ENCODE measurements at regions not wholly inside any gene's neighbourhood (a gene's known extent, or its start where the extent isn't known, plus 50 kb on each side); places are given as distances from the start of the nearest gene placed in this dataset.

GRCh38 chr2:2591542-2591940, 260.5 kb upstream of the MYT1L start:
- ChIA-PET POLR2A (no interaction called here), CTCF (no interaction called here)
- no peaks in the 10 kb centered on the region for H3K27me3 ChIP-seq (replicated peaks in 1 of 4; ENCODE audit: control extremely low read depth in 1 of 4, control insufficient read depth in 3 of 4, insufficient read depth in 4 of 4, low read length in 3 of 4)
- ATAC-seq (ENCODE audit: low read depth) (no peak), DNase-seq (no peak)
- no peak overlapping the region for H3K4me2 ChIP-seq (replicated peaks; ENCODE audit: low read depth, low read length, poor library complexity, severe bottlenecking)
- no peaks in the 10 kb centered on the region for H3K4me1 Mint-ChIP-seq
- H3K4me3 ChIP-seq (ENCODE audit: control extremely low read depth in 1 of 5, extremely low read depth in 1 of 5, insufficient read depth in 1 of 5, low read depth in 2 of 5, low read length in 4 of 5), result no peak overlapping the region
- H3K27ac Mint-ChIP-seq, result no peak overlapping the region
- no peaks in the 10 kb centered on the region for H3K79me2 ChIP-seq (ENCODE audit: control insufficient read depth, insufficient read depth, low read length)
- 83% methylated on average over 6 of the region's 6 CpGs for WGBS (ENCODE audit: insufficient coverage)
- H3K27me3 Mint-ChIP-seq, result peaks cover 3% of the 10 kb centered on the region
- no peak overlapping the region for H3K9ac ChIP-seq (ENCODE audit: low read length)
- H3K4me3 Mint-ChIP-seq, result no peak overlapping the region
- peaks cover 0 to 3% (median 0%) of the 10 kb centered on the region in 3 donors for H3K9me3 ChIP-seq (ENCODE audit: control extremely low read depth in 1 of 3, control insufficient read depth in 2 of 3, insufficient read depth in 1 of 3, low read length in 2 of 3)
- H3K9me3 Mint-ChIP-seq (ENCODE audit: insufficient read depth), result peaks cover 7% of the 10 kb centered on the region
- H3K4me1 ChIP-seq (ENCODE audit: control insufficient read depth in 2 of 2, insufficient read depth in 2 of 2, low read length in 2 of 2), result no peaks in the 10 kb centered on the region
- no peak overlapping the region for H2AFZ ChIP-seq (ENCODE audit: insufficient read depth, low read depth, low read length, poor library complexity, severe bottlenecking)
- no peak overlapping the region for H3K27ac ChIP-seq (ENCODE audit: low read length in 2 of 2)
- H4K20me1 ChIP-seq (ENCODE audit: control insufficient read depth, insufficient read depth, low read length, poor library complexity, severe bottlenecking), result no peaks in the 10 kb centered on the region
- TF ChIP-seq CTCF (IDR thresholded peaks at IDR 0.05) (no peak), EZH2 (IDR thresholded peaks at IDR 0.05; ENCODE audit: borderline replicate concordance, insufficient read depth, low read depth, low read length, poor library complexity, severe bottlenecking) (no peak)
- H3K36me3 ChIP-seq (replicated peaks in 1 of 2; ENCODE audit: control extremely low read depth in 1 of 2, control insufficient read depth in 1 of 2, extremely low read depth in 1 of 2, insufficient read depth in 2 of 2, low read length in 1 of 2), result no peaks in the 10 kb centered on the region
- intact Hi-C loops (cut with micrococcal nuclease), result no loop called here

DNA sequence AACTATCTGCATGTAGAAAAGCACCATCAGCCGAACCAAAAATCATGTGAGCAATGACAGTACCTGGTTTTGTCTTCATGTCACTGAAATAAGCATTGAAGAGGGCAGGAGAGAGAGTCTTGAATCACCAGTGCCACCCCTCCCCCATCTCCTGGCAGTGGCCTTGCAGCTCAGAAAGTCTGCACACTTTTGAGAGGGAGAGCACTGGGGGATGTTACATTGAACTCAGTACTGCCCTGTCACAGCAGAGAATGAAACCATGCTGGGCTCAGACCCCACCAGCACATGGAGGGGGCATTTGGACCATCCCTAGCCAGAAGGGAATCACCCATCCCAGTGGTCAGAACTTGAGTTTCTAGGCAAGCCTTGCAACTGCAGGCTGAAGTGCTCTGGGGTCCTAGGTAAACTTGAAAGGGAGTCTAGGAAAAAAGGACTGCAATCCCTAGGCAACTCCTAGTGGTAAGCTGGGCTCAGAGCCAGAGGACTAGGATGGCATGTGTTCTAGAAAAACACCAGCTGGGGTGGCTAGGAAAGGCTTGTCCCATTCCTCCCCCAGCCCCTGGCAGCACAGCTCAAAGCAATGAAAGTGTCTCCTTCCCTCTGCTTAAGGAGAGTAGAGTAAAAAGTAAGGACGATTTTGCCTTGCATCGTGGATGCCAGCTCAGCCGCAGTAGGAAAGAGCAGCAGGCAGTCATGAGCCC, 259.9 kb upstream of the MYT1L start:
- Histone ChIP-seq H3K36me3 (replicated peaks in 1 of 2; ENCODE audit: control extremely low read depth in 1 of 2, control insufficient read depth in 1 of 2, extremely low read depth in 1 of 2, insufficient read depth in 2 of 2, low read length in 1 of 2) (no peaks in the 10 kb centered on the region), H3K27ac (ENCODE audit: low read length in 2 of 2) (no peak overlapping the region), H3K9ac (ENCODE audit: low read length) (no peak overlapping the region), H3K4me3 (ENCODE audit: control extremely low read depth in 1 of 5, extremely low read depth in 1 of 5, insufficient read depth in 1 of 5, low read depth in 2 of 5, low read length in 4 of 5) (no peak overlapping the region), H2AFZ (ENCODE audit: insufficient read depth, low read depth, low read length, poor library complexity, severe bottlenecking) (no peak overlapping the region), H3K4me1 (ENCODE audit: control insufficient read depth in 2 of 2, insufficient read depth in 2 of 2, low read length in 2 of 2) (no peaks in the 10 kb centered on the region), H3K79me2 (ENCODE audit: control insufficient read depth, insufficient read depth, low read length) (no peaks in the 10 kb centered on the region), H3K4me2 (replicated peaks; ENCODE audit: low read depth, low read length, poor library complexity, severe bottlenecking) (no peak overlapping the region), H3K27me3 (replicated peaks in 1 of 4; ENCODE audit: control extremely low read depth in 1 of 4, control insufficient read depth in 3 of 4, insufficient read depth in 4 of 4, low read length in 3 of 4) (no peaks in the 10 kb centered on the region), H3K9me3 (ENCODE audit: control extremely low read depth in 1 of 3, control insufficient read depth in 2 of 3, insufficient read depth in 1 of 3, low read length in 2 of 3) (peaks cover 0 to 5% (median 0%) of the 10 kb centered on the region in 3 donors), H4K20me1 (ENCODE audit: control insufficient read depth, insufficient read depth, low read length, poor library complexity, severe bottlenecking) (no peaks in the 10 kb centered on the region)
- H3K9me3 Mint-ChIP-seq (ENCODE audit: insufficient read depth), result peaks cover 6% of the 10 kb centered on the region
- no peak for ATAC-seq (ENCODE audit: low read depth)
- ChIA-PET POLR2A (no interaction called here), CTCF (no interaction called here)
- no peak overlapping the region for H3K27ac Mint-ChIP-seq
- WGBS (ENCODE audit: insufficient coverage), result 94% methylated on average over 3 of the region's 4 CpGs
- no peak for TF ChIP-seq CTCF (IDR thresholded peaks at IDR 0.05)
- TF ChIP-seq EZH2 (IDR thresholded peaks at IDR 0.05; ENCODE audit: borderline replicate concordance, insufficient read depth, low read depth, low read length, poor library complexity, severe bottlenecking), result no peak
- no peak overlapping the region for H3K4me3 Mint-ChIP-seq
- peaks cover 3% of the 10 kb centered on the region for H3K27me3 Mint-ChIP-seq
- DNase-seq, result no peak
- intact Hi-C loops (cut with micrococcal nuclease), result no loop called here
- H3K4me1 Mint-ChIP-seq, result no peaks in the 10 kb centered on the region
